ENCODE measurements at regions not wholly inside any gene's neighbourhood (a gene's known extent, or its start where the extent isn't known, plus 50 kb on each side); places are given as distances from the start of the nearest gene placed in this dataset.

DNA sequence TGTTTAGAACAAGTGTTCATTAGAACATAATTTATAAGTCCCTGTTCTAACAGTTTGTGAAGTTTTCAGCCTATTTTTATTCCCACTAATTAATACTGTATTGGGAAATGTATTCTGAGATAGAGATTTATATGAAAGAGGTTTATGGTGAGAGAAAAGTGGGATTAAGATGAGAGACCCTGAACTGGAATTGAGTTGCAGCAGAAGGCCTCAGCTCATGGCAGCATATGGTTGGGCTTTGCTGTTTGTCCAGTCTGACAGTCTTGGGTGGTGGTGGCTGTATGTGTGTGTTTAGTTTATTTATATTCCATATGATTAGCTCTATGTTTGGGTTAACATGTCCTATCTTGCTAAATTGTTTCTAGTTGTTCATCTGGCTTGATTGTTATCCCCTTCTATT is 575.1 kb downstream of the SLITRK5 start:
- TF ChIP-seq, protein P1, sequence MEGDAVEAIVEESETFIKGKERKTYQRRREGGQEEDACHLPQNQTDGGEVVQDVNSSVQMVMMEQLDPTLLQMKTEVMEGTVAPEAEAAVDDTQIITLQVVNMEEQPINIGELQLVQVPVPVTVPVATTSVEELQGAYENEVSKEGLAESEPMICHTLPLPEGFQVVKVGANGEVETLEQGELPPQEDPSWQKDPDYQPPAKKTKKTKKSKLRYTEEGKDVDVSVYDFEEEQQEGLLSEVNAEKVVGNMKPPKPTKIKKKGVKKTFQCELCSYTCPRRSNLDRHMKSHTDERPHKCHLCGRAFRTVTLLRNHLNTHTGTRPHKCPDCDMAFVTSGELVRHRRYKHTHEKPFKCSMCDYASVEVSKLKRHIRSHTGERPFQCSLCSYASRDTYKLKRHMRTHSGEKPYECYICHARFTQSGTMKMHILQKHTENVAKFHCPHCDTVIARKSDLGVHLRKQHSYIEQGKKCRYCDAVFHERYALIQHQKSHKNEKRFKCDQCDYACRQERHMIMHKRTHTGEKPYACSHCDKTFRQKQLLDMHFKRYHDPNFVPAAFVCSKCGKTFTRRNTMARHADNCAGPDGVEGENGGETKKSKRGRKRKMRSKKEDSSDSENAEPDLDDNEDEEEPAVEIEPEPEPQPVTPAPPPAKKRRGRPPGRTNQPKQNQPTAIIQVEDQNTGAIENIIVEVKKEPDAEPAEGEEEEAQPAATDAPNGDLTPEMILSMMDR (IDR thresholded peaks at IDR 0.05), result no peak
- TF ChIP-seq POLR2AphosphoS5 (IDR thresholded peaks at IDR 0.05), result no peak

Measured in sigmoid colon (tissue), 4 donors.